GM12874 (cell line): ENCODE measurements at regions not wholly inside any gene's neighbourhood (a gene's known extent, or its start where the extent isn't known, plus 50 kb on each side); places are given as distances from the start of the nearest gene placed in this dataset.

Experiments used
- CTCF ChIP-seq: IDR thresholded peaks from 2 replicates; pipeline ENCODE4 v1.5.1; 2011; ENCODE audit warnings: low read depth, mild to moderate bottlenecking, control low read depth, low read length, moderate library complexity; ENCODE audit not compliant: insufficient read depth

DNA sequence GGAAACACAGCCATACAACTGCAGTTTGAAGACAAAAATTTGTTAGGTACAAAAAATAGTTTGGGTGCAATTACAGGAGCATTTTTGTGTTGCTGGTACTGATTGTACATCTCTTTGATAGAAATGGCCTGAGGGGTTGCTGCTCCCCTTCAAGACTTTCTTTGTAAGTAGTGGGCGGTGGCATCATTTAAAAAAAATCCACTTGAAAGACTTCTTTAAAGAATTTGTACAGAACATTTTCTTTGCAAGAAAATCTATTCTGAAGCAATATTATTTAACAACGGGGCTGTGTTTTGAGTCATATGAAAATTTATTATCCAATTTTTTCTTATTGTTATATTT, 144.1 kb upstream of the CAV2 start:
- TF ChIP-seq CTCF, result no peak

DNA sequence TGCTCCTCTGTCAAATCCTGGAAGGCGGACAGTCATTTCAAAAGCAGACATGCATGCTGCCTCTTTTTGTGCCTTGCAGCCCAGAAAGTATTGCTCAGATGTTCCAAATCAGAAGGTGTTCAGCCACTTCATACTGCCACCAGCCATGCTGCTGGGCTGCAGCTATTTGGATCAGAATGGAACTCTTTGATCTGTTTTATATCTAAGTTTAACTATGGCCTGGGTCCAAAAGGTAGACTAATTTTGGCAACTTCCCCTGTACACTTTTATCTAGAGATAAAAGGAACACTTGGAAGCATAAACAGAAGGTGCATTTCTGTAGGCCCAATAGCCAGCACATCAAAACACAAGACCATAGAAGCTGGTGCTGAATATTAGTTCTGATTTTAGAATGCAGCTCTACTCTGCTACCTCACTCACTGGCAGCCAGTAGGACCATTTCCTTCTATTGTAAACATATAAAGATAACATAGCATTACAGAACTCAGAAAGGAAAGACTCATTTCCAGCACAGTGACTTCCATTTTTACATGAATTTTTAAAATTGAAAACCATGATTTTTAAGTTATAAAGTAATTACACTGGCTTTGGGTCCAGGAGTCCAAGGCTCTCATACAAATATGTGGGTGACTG, 143.1 kb upstream of the CAV2 start:
- TF ChIP-seq CTCF, result no peak

DNA sequence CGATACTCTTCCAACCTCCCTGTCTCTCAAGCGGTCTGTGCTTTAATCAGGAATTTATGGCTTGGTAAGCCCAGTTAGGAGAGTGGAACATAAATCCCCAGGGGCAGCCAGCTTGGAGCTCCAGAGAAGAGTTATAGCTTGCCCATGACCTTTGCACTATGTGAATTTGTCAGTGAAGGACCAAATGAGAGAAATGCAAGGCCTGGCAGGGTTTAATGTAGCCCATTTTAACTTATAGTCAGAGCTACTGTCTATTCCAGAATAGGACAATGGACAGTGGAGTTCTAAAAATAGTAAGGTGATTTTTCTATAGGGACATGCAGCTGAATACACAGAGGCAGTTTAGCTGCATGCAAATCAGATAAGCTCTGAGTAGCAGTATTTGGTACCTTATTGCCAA, 142.6 kb upstream of the CAV2 start:
- TF ChIP-seq CTCF, result no peak

DNA sequence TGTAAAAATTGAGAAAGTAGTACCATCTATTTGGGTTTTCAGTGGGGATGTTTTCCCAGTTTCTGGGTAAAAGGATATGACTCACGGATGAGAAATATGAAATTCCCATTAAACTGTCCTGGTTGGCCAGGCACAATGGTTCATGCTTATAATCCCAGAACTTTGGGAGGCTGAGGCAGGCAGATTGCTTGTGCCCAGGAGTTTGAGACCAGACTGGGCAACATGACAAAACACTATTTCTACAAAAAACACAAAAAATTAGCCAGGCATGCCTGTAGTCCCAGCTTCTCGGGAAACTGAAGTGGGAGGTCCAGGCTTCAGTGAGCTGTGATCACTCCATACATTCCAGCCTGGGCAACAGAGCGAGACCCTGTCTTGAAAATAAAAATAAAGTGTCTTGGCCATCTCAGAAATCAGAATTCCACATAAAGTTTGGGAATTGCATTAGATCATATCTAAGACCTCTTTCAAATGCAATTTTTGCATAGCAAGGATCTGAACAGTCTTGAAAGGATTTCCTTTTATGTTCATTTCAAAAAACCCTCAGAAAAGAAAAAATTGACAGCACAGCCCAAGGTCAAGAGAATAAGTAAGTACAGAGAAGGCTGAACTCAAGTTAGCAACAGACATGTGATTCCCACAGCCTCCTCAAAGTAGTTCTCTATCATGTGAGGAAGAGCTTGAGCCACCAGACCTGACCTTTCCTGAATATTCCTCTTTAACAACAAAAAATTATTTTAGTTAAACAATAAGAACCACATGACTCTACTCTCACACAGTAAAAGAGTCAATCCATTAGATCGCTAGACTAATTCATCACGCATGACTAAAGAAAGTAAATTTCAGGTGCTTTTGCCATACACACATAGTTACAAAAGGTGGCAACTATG, 141.5 kb upstream of the CAV2 start:
- TF ChIP-seq CTCF, result no peak

DNA sequence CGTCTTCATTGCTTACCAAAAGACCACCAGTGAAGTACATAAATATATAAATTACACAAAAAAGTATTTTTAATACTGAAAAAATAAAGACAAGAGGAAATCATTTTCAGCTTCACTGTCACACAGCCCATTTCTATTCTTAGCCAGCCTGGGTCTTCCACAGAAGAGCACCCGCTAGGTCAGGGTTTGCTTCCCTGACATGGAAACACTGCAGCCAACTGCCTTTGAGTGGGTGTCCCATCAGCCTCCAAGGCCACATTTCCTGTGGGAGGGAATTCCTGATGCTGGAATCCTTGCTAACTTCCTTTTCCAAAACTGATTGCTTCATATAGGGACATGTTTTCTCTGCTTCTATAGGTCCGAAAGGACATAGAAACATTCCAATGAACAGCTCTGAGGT, 137.8 kb upstream of the CAV2 start:
- no peak for TF ChIP-seq CTCF

DNA sequence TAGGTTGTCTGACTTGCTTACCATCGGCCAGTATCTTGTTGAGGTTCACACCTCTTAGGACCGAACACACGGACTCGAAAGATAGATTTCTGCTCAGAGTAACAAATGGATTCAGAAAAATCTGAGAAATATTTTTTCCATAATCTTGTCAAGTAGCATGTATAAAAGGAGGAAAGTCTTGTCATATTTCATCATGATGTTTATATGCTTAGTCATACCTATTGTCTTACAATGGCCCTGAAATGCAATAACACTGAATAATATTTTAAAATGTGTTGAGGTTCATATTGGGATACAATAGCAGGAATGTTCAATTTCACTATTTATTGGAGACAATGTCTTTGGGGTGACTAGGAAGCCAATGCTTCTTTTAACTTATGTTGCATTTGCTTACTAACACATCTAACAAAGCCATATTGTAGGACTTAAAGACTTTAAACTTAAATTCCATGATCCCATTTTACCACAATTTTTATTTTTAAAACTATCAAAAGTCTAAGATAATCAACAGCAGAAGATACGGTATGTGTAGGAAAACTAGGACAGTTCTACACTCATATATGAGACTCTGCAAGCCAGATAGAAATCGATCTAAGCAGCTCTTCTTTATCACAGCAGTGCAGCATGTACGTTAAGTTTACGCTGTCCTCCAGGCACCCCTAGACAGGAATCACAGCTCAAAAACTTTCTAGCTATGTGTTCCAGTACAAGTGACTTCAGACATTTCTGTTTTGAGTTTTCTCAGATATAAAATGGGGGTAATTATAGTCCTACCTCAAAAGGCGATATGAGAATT, 135.7 kb upstream of the CAV2 start:
- no peak for TF ChIP-seq CTCF

DNA sequence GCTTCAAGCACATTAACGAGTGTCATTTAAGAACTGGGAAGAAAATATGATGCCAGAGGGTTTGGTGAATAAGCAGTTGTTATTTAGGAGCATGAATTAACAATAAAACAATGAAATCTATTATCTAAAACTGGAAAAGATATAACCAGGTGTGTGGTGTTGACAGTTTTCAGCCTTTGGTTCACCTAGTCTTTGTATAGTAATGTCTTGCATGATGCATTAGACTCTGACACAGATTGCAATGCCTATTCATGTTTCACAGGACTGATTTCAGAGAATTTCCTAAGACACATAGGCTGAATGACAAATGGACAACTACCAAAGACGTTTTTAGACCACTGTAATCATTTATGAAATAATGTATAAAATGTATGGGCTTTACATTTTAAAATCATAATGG, 135.1 kb upstream of the CAV2 start:
- TF ChIP-seq CTCF, result no peak
